ENCODE measurements at regions not wholly inside any gene's neighbourhood (a gene's known extent, or its start where the extent isn't known, plus 50 kb on each side); places are given as distances from the start of the nearest gene placed in this dataset.

- BruUV-seq (replicated peaks), result no TSS peak
- TF ChIP-seq HMG20B (CRISPR knock-in tag; conservative IDR thresholded peaks at IDR 0.05) (no peak), SNAI1 (CRISPR knock-in tag; IDR thresholded peaks at IDR 0.05; ENCODE audit: borderline replicate concordance) (no peak), CSRNP2 (CRISPR knock-in tag; conservative IDR thresholded peaks at IDR 0.05; ENCODE audit: low read depth) (no peak), IKZF4 (CRISPR knock-in tag; IDR thresholded peaks at IDR 0.05; ENCODE audit: borderline replicate concordance, low read depth, not compliant biosample characterization) (no peak), ZNF432 (CRISPR knock-in tag; IDR thresholded peaks at IDR 0.05; ENCODE audit: borderline replicate concordance) (no peak), SMAD9 (CRISPR knock-in tag; IDR thresholded peaks at IDR 0.05) (no peak), BHLHE40 (IDR thresholded peaks at IDR 0.05; ENCODE audit: low read length) (no peak), ZNF264 (CRISPR knock-in tag; IDR thresholded peaks at IDR 0.05) (no peak), ZNF691 (CRISPR knock-in tag; IDR thresholded peaks at IDR 0.05; ENCODE audit: borderline replicate concordance, low read depth) (no peak), ZNF230 (CRISPR knock-in tag; IDR thresholded peaks at IDR 0.05) (no peak), ZNF704 (CRISPR knock-in tag; IDR thresholded peaks at IDR 0.05; ENCODE audit: borderline replicate concordance) (no peak), ZNF547 (CRISPR knock-in tag; IDR thresholded peaks at IDR 0.05) (no peak), TFE3 (CRISPR knock-in tag; IDR thresholded peaks at IDR 0.05) (no peak)
- TF ChIP-seq, protein P1, sequence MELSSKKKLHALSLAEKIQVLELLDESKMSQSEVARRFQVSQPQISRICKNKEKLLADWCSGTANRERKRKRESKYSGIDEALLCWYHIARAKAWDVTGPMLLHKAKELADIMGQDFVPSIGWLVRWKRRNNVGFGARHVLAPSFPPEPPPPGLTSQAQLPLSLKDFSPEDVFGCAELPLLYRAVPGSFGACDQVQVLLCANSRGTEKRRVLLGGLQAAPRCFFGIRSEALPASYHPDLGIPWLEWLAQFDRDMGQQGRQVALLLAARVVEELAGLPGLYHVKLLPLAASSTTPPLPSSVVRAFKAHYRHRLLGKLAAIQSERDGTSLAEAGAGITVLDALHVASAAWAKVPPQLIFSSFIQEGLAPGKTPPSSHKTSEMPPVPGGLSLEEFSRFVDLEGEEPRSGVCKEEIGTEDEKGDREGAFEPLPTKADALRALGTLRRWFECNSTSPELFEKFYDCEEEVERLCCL (CRISPR knock-in tag; IDR thresholded peaks at IDR 0.05; ENCODE audit: borderline replicate concordance), result no peak
- DNase-seq (ENCODE audit: low spot score) (no peak), ATAC-seq (no peak), FAIRE-seq (no peak)
- Histone ChIP-seq H3K9me3 (ENCODE audit: low read length) (no peaks in the 10 kb centered on the region), H3K27ac (ENCODE audit: extremely low read length, insufficient read depth, low read length) (no peak overlapping the region), H3K27me3 (ENCODE audit: control insufficient read depth in 1 of 2, insufficient read depth in 2 of 2, low read length in 2 of 2) (peaks cover 0 to 17% of the 10 kb centered on the region in 2 experiments; a peak in 3 of 5 replicates), H3K9ac (ENCODE audit: insufficient read depth, low read depth, low read length) (no peak overlapping the region), H3K4me3 (replicated peaks in 1 of 3; ENCODE audit: insufficient read depth in 1 of 3, low read depth in 2 of 3, low read length in 3 of 3) (no peak overlapping the region), H3K79me2 (ENCODE audit: insufficient read depth, low read length) (no peaks in the 10 kb centered on the region), H3K36me3 (replicated peaks in 1 of 2; ENCODE audit: control insufficient read depth in 1 of 2, insufficient read depth in 2 of 2, low read length in 2 of 2) (no peaks in the 10 kb centered on the region), H2AFZ (ENCODE audit: low read length) (no peak overlapping the region), H4K20me1 (ENCODE audit: insufficient read depth, low read length) (no peaks in the 10 kb centered on the region), H3K4me2 (ENCODE audit: low read depth, low read length) (no peak overlapping the region), H3K4me1 (ENCODE audit: insufficient read depth, low read length) (no peaks in the 10 kb centered on the region)
- intact Hi-C loops (cut with micrococcal nuclease; ENCODE audit: unreplicated experiment) (no loop called here), in situ Hi-C loops (cut with HindIII; ENCODE audit: extremely low pct_ligation_motif_present, low pct_unique_long_range_greater_than_20kb) (no loop called here)
- ChIA-PET CTCF (ENCODE audit: low intra/inter-chr PET ratio, low total read pairs) (no interaction called here), POLR2A (no interaction called here)
- WGBS (ENCODE audit: low lambda C conversion rate), result 21% methylated on average over 5 of the region's 5 CpGs
These were observed 161.5 kb upstream of the WDR1 start for GRCh38 chr4:10278071-10278470.
